ENCODE measurements at regions not wholly inside any gene's neighbourhood (a gene's known extent, or its start where the extent isn't known, plus 50 kb on each side); places are given as distances from the start of the nearest gene placed in this dataset.
A peak's percentile ranks its signal among the peaks of the same experiment; 100 is the strongest.
"Not testable (repeated sequence)": the region's sequence is repeated elsewhere in the genome, so short reads cannot be mapped to it uniquely, and the experiment has no call there.

DNA sequence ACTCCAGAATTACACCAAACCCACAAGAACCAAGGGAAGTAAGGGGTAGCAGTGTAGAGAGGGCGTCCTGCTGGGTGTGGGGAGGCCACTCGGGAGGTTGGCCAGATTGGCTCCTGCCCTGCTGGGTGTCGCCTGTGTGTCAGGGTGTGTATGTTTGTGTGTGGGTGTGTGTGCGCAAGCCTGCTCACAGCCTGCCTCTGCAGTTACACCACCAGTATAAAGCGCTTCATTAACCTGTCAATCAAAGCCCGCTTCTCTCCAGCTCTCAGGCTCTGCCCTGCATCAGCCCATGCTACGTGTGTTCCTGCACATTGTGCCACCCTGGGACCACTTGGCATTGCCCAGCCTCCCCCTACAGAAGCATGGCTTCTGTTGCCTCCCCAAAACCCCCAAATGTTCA is 83.3 kb upstream of the PAX2 start:
- no peak overlapping the region for H3K4me3 ChIP-seq (ENCODE audit: low read depth, low read length)
- DNase-seq (ENCODE audit: low read depth): no peak
- TF ChIP-seq CTCF (conservative IDR thresholded peaks at IDR 0.05; ENCODE audit: low read depth, low read length): no peak

DNA sequence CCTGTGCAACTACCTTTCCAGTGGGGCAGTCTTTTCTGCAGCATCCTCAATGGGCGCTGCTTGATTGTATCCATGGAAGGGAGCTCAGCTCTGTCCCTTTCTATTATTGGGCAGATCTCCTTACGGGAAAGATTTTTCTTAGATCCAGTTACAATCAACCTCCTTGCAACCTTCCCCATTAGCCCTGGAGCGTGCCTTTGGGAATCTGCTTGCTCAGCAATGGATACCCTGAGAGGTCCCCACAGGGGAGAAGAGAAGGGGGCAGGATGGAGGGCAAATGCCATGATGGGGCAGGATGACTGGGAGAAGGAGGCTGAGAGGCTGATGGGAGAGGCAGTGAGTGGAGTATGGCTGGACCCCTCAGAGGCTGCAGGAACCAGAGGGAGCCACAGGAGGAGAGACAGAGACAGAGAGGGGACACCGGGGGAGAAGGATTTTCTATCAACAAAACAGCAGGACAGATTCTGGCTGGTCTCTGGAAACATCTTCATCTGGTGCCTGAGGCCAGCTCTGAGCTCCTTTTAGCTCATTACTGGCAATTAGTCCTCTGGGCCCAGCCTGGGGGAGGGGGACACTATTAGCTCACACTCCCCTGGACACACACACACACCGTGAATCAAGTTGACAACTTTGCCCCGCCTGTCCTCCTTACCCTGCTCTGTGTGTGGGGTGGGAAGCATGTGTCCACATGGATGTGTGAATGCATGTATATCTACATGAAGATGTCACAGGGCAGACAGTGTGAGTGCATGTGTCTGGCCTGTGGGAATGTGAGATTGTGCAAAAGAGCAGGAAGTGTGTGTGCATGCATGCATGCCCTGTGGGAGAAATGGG is 80.8 kb upstream of the PAX2 start:
- no peak for TF ChIP-seq CTCF (conservative IDR thresholded peaks at IDR 0.05; ENCODE audit: low read depth, low read length)
- H3K4me3 ChIP-seq (ENCODE audit: low read depth, low read length): no peak overlapping the region
- no peak for DNase-seq (ENCODE audit: low read depth)

DNA sequence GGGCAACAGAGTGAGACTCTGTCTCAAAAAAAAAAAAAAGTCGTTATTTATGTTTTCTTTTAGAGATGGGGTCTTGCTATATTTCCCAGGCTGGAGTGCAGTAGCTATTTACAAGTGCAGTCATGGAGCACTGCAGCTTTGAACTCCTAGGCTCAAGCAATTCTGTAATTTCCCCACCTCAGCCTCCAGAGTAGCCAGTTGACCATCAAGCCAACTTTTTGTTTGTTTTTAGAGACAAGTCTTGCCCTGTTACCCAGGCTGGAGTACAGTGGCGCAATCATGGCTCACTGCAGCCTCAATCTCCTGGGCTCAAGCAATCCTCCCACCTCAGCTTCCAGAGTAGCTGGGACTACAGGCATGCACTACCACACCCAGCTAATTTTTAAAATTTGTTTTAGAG is 78.7 kb upstream of the PAX2 start:
- not testable (repeated sequence) for H3K4me3 ChIP-seq (ENCODE audit: low read depth, low read length); DNase-seq (ENCODE audit: low read depth)

- H3K4me3 ChIP-seq (ENCODE audit: low read depth, low read length): no peak overlapping the region
- DNase-seq (ENCODE audit: low read depth): no peak
- no peak for TF ChIP-seq CTCF (conservative IDR thresholded peaks at IDR 0.05; ENCODE audit: low read depth, low read length)
Observed at GRCh38 chr10:100669616-100670015, 75.8 kb upstream of the PAX2 start.

DNA sequence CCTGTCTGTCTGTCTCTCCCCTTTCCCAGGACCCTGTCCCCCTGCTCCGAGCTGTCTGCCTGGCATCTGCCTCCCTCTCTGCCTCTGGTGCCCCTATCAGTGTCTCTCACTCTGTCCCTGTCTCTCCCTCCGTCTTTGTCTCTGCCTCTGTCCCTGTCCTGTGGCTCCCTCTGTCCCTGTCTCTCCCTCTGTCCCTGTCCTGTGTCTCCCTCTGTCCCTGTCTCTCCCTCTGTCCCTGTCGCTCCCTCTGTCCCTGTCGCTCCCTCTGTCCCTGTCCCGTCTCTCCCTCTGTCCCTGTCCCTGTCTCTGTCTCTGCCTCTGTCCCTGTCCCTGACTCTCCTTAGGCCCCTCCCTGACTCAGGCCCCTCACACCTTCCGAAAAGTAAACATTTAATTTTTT is 75.0 kb upstream of the PAX2 start:
- TF ChIP-seq CTCF (conservative IDR thresholded peaks at IDR 0.05; ENCODE audit: low read depth, low read length): no peak
- no peak for DNase-seq (ENCODE audit: low read depth)
- no peak overlapping the region for H3K4me3 ChIP-seq (ENCODE audit: low read depth, low read length)

- H3K4me3 ChIP-seq (ENCODE audit: low read depth, low read length): no peak overlapping the region
- peak; percentile 43 for TF ChIP-seq CTCF (conservative IDR thresholded peaks at IDR 0.05; ENCODE audit: low read depth, low read length)
- DNase-seq (ENCODE audit: low read depth): peak; percentile 3
Observed at GRCh38 chr10:100670828-100671479, 74.4 kb upstream of the PAX2 start.

- no peak for DNase-seq (ENCODE audit: low read depth)
- no peak for TF ChIP-seq CTCF (conservative IDR thresholded peaks at IDR 0.05; ENCODE audit: low read depth, low read length)
- no peak overlapping the region for H3K4me3 ChIP-seq (ENCODE audit: low read depth, low read length)
Observed at GRCh38 chr10:100672199-100672598, 73.2 kb upstream of the PAX2 start.

All from choroid plexus epithelial cell (primary cell).